Cardiac muscle cell (in vitro differentiated cells and primary cell): ENCODE measurements at regions not wholly inside any gene's neighbourhood (a gene's known extent, or its start where the extent isn't known, plus 50 kb on each side); places are given as distances from the start of the nearest gene placed in this dataset.

Experiments
- DNase-seq, 2 donors: peaks; one replicate each; pipeline versions ENCODE4 v3.0.0 to v3.0.0-alpha.2; 2010 to 2017; ENCODE audit warnings: low read depth in 1 of 2, low spot score in 1 of 2
- H3K27ac ChIP-seq: fragments of 200-600 bp; sonication (generic); 2 replicates; pipeline ENCODE4 v1.5.1; 2016
- H3K27me3 ChIP-seq: fragments of 200-600 bp; sonication (generic); 2 replicates; pipeline ENCODE4 v1.6.0; 2016; ENCODE audit warnings: control low read depth
- H3K36me3 ChIP-seq: fragments of 200-600 bp; sonication (generic); 2 replicates; pipeline ENCODE4 v1.5.1; 2016; ENCODE audit warnings: control low read depth
- H3K4me1 ChIP-seq: fragments of 200-600 bp; sonication (generic); 2 replicates; pipeline ENCODE4 v1.8.1; 2017; ENCODE audit warnings: low read depth, mild to moderate bottlenecking, mixed run types
- H3K4me3 ChIP-seq: fragments of 200-600 bp; sonication (generic); 2 replicates; pipeline ENCODE4 v1.5.1; 2016; ENCODE audit warnings: mild to moderate bottlenecking
- H3K9me3 ChIP-seq: fragments of 200-600 bp; sonication (generic); 2 replicates; pipeline ENCODE4 v1.5.1; 2017; ENCODE audit warnings: low read depth, mild to moderate bottlenecking, control low read depth
- CTCF ChIP-seq: IDR thresholded peaks from 2 replicates; pipeline ENCODE4 v1.5.1; 2012; ENCODE audit warnings: low read depth, mild to moderate bottlenecking, low read length

- no peaks in the 10 kb centered on the region for H3K9me3 ChIP-seq
- TF ChIP-seq CTCF: no peak
- H3K4me1 ChIP-seq: no peaks in the 10 kb centered on the region
- no peak overlapping the region for H3K4me3 ChIP-seq
- H3K36me3 ChIP-seq: no peaks in the 10 kb centered on the region
- no peak for DNase-seq
- no peak overlapping the region for H3K27ac ChIP-seq
- H3K27me3 ChIP-seq: no peaks in the 10 kb centered on the region
Observed at GRCh38 chr20:22740829-22741228, 156.5 kb upstream of the FOXA2 start.

DNA sequence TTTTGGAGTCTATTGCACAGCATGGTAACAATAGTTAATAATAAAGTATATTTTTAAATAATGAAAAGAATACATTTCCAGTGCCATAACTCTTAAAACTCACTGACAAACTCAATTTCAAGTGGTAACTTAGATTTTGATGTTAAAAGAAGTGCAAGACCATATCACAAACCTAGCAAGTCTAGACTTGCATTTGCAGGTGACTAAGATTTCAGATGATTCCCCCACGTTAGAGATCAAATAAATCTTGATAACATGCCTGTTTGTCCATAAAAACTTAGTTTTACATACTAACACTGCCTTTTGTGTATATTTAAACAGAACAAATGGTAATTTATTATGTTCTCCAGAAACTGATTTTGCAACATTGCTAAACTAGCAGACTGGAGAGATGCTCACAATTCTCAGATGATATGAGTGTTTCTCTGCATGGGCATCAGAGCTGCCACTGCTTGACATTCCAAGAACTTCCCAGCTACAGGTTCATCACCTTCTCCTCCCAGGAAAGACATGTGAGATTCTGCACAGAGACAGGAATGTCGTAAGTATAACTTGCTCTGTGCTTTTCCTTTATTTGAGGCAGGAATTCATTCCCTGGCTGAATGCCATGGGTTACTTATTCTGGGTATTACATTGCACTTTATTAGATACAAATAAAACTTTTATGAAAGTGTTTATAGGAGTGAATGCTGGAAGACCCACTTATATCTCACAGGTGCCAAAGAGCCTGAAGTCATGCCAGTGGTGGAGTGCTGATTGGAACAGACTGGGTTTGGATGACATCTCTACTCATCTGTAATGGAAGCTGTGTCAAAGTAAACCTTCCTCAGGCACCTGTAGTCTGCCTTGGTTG lies 160.2 kb upstream of the FOXA2 start:
- no peaks in the 10 kb centered on the region for H3K4me1 ChIP-seq

GRCh38 chr20:22745194-22745500 lies 160.8 kb upstream of the FOXA2 start:
- no peaks in the 10 kb centered on the region for H3K4me1 ChIP-seq
- H3K36me3 ChIP-seq: no peaks in the 10 kb centered on the region
- TF ChIP-seq CTCF: no peak
- H3K27me3 ChIP-seq: no peaks in the 10 kb centered on the region
- no peak for DNase-seq
- no peak overlapping the region for H3K4me3 ChIP-seq
- no peaks in the 10 kb centered on the region for H3K9me3 ChIP-seq
- no peak overlapping the region for H3K27ac ChIP-seq

More for the DNA sequence above, 160.2 kb upstream of the FOXA2 start:
- Histone ChIP-seq H3K36me3 (no peaks in the 10 kb centered on the region), H3K27ac (no peak overlapping the region), H3K27me3 (no peaks in the 10 kb centered on the region), H3K9me3 (no peaks in the 10 kb centered on the region), H3K4me3 (no peak overlapping the region)
- no peak for TF ChIP-seq CTCF
- DNase-seq: peak in 1 of 2 donors; percentile 40

- H3K4me3 ChIP-seq: no peak overlapping the region
- H3K9me3 ChIP-seq: no peaks in the 10 kb centered on the region
- no peak overlapping the region for H3K27ac ChIP-seq
- no peaks in the 10 kb centered on the region for H3K27me3 ChIP-seq
- DNase-seq: no peak
- no peak for TF ChIP-seq CTCF
- no peaks in the 10 kb centered on the region for H3K4me1 ChIP-seq
- no peaks in the 10 kb centered on the region for H3K36me3 ChIP-seq
Observed at GRCh38 chr20:22746957-22747356, 162.6 kb upstream of the FOXA2 start.

DNA sequence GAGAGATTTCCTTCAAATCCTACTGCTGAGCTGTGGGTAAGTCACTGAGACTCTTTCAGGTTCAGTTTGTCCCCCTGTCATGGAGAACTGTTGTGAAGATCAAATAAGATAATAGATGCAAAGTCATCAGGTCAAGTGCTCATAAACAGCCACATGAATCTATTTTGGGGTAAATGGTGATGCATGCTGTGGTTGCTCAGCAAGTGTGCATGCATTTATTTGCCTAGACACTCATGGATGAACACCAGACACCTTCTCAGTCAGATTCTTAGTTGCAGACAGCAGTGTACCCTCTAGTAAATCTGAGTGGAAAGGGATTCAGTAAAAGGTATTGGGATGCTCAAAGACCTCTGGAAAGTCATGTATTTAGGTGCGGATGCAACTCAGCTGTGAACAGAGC lies 168.0 kb upstream of the FOXA2 start:
- no peak for DNase-seq
- Histone ChIP-seq H3K27me3 (no peaks in the 10 kb centered on the region), H3K4me1 (no peaks in the 10 kb centered on the region), H3K27ac (no peak overlapping the region), H3K36me3 (no peaks in the 10 kb centered on the region), H3K4me3 (no peak overlapping the region), H3K9me3 (no peaks in the 10 kb centered on the region)
- TF ChIP-seq CTCF: no peak
